ENCODE measurements at regions not wholly inside any gene's neighbourhood (a gene's known extent, or its start where the extent isn't known, plus 50 kb on each side); places are given as distances from the start of the nearest gene placed in this dataset.

- TF ChIP-seq CTCF (IDR thresholded peaks at IDR 0.05) (no peak), POLR2A (IDR thresholded peaks at IDR 0.05) (no peak)
Observed at GRCh38 chr6:12627053-12627452, 89.5 kb upstream of the PHACTR1 start.

Data from testis (tissue), 2 donors.